Natural killer cell (primary cell): ENCODE measurements at regions not wholly inside any gene's neighbourhood (a gene's known extent, or its start where the extent isn't known, plus 50 kb on each side); places are given as distances from the start of the nearest gene placed in this dataset.

Experiments used
- ATAC-seq, 3 donors: fragments of 150-1000 bp in 2 of 3; fragments of 200-7000 bp in 1 of 3; cut with Tn5 transposase; 1 replicate in 1 of 3; 2 replicates in 2 of 3; pipeline ENCODE4 v1.10.0; 2021; ENCODE audit warnings: mild to moderate bottlenecking in 2 of 3, moderate library complexity in 2 of 3
- DNase-seq, 2 donors: peaks; one replicate each; pipeline versions ENCODE4 v3.0.0 to v3.0.0-alpha.2; 2013 to 2021; ENCODE audit warnings: mixed read lengths in 1 of 2
- H3K27ac ChIP-seq: one replicate; pipeline ENCODE4 v1.5.1; 2013; ENCODE audit warnings: mild to moderate bottlenecking, low read length
- H3K27me3 ChIP-seq: one replicate; pipeline ENCODE4 v1.6.1; 2013; ENCODE audit warnings: low read length; ENCODE audit not compliant: control insufficient read depth, insufficient read depth
- H3K36me3 ChIP-seq: one replicate; pipeline ENCODE4 v1.6.1; 2013; ENCODE audit warnings: low read length; ENCODE audit not compliant: control insufficient read depth, insufficient read depth
- H3K4me1 ChIP-seq: one replicate; pipeline ENCODE4 v1.6.1; 2013; ENCODE audit warnings: low read length; ENCODE audit not compliant: control insufficient read depth, insufficient read depth
- H3K4me3 ChIP-seq: one replicate; pipeline ENCODE4 v1.5.1; 2013; ENCODE audit warnings: low read length
- H3K9me3 ChIP-seq: one replicate; pipeline ENCODE4 v1.6.1; 2013; ENCODE audit warnings: low read length; ENCODE audit not compliant: control insufficient read depth, insufficient read depth
- H3K27ac Mint-ChIP-seq, 2 donors: one replicate each; pipeline ENCODE4 v1.8.0; 2022; ENCODE audit warnings: mild to moderate bottlenecking in 2 of 2, mixed read lengths in 2 of 2, moderate library complexity in 1 of 2
- H3K27me3 Mint-ChIP-seq, 2 donors: one replicate each; pipeline ENCODE4 v1.8.0; 2022; ENCODE audit warnings: low read depth in 2 of 2, mixed read lengths in 2 of 2
- H3K36me3 Mint-ChIP-seq: one replicate; pipeline ENCODE4 v1.8.0; 2022; ENCODE audit warnings: mixed read lengths
- H3K4me1 Mint-ChIP-seq, 2 donors: one replicate each; pipeline ENCODE4 v1.8.0; 2022; ENCODE audit warnings: mixed read lengths in 2 of 2
- H3K4me3 Mint-ChIP-seq: one replicate; pipeline ENCODE4 v1.8.0; 2022; ENCODE audit warnings: mild to moderate bottlenecking, moderate library complexity, mixed read lengths
- H3K9me3 Mint-ChIP-seq, 2 donors: one replicate each; pipeline ENCODE4 v1.8.0; 2022; ENCODE audit warnings: mixed read lengths in 2 of 2
- WGBS: methylation state at CpG from one replicate; pipeline ENCODE4 v1.1.7; 2013; ENCODE audit warnings: missing lambda C conversion rate; ENCODE audit not compliant: insufficient coverage; 5-methylcytosine and 5-hydroxymethylcytosine counted together
- intact Hi-C: fragments of 100-400 bp; cut with micrococcal nuclease; formaldehyde crosslinking; loops from one replicate; pipeline ENCODE4 v1.14.2; 2022
- TF ChIP-seq, protein P1 (sequence below): fragments of 200-600 bp; IDR thresholded peaks from one replicate; pipeline ENCODE4 v1.8.0; 2022; ENCODE audit warnings: antibody characterized with exemption

DNA sequence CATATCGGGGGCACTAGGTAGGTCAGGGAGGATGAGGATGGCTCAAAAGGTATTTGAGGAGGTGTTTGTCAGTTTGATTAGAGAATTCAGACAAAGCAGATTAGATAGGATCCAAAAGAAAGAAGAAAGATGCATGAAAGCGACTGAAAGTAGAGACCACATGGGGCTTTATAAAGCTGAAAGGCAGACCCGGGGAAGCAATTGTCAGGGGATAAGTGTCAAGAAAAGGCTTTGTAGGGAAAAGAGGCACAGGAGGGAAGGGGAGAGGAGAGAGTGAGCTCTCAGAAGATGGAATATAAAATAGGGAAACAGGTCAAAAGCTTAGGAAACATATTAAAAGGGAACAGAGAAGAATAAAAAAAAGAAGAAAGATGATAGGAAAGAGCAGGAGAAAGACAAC, 308.2 kb upstream of the RORA start:
- Histone ChIP-seq H3K4me3 (no peak overlapping the region), H3K4me1 (no peaks in the 10 kb centered on the region), H3K9me3 (no peaks in the 10 kb centered on the region), H3K36me3 (no peaks in the 10 kb centered on the region), H3K27ac (no peak overlapping the region), H3K27me3 (no peaks in the 10 kb centered on the region)
- WGBS: 85% methylated on average over 2 of the region's 3 CpGs
- H3K4me3 Mint-ChIP-seq: no peak overlapping the region
- peaks cover 11 to 14% of the 10 kb centered on the region in 2 donors for H3K27me3 Mint-ChIP-seq
- TF ChIP-seq, protein P1, sequence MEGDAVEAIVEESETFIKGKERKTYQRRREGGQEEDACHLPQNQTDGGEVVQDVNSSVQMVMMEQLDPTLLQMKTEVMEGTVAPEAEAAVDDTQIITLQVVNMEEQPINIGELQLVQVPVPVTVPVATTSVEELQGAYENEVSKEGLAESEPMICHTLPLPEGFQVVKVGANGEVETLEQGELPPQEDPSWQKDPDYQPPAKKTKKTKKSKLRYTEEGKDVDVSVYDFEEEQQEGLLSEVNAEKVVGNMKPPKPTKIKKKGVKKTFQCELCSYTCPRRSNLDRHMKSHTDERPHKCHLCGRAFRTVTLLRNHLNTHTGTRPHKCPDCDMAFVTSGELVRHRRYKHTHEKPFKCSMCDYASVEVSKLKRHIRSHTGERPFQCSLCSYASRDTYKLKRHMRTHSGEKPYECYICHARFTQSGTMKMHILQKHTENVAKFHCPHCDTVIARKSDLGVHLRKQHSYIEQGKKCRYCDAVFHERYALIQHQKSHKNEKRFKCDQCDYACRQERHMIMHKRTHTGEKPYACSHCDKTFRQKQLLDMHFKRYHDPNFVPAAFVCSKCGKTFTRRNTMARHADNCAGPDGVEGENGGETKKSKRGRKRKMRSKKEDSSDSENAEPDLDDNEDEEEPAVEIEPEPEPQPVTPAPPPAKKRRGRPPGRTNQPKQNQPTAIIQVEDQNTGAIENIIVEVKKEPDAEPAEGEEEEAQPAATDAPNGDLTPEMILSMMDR: no peak
- H3K4me1 Mint-ChIP-seq: no peaks in the 10 kb centered on the region
- no peak for ATAC-seq
- H3K27ac Mint-ChIP-seq: no peak overlapping the region
- DNase-seq: no peak
- H3K36me3 Mint-ChIP-seq: no peaks in the 10 kb centered on the region
- H3K9me3 Mint-ChIP-seq: no peaks in the 10 kb centered on the region
- intact Hi-C loops: no loop called here

DNA sequence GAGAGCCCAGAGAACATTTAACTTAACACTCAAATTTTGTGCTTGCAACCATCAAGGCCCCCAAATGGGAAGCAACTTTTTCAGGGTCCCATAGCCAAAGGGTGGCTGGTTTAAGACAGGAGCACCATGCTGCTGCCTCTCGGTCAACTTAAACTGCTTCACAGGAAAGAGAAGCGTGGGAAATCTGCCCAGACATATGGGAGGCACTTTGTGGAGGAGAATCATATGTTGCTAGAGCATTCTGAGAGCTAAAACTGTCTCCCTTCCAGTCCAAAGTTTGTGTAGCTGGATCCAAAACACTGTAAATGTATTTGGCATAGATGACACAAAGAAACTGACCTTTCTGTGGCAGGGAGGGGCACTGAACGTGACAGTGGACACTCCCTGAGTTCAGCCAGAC, 305.9 kb upstream of the RORA start:
- Mint-ChIP-seq H3K36me3 (no peaks in the 10 kb centered on the region), H3K4me3 (no peak overlapping the region), H3K27me3 (peaks cover 14% of the 10 kb centered on the region in 2 donors), H3K4me1 (no peaks in the 10 kb centered on the region), H3K27ac (no peak overlapping the region), H3K9me3 (no peaks in the 10 kb centered on the region)
- Histone ChIP-seq H3K4me3 (no peak overlapping the region), H3K27ac (no peak overlapping the region), H3K36me3 (no peaks in the 10 kb centered on the region), H3K27me3 (no peaks in the 10 kb centered on the region), H3K4me1 (no peaks in the 10 kb centered on the region), H3K9me3 (no peaks in the 10 kb centered on the region)
- TF ChIP-seq, protein P1: no peak
- ATAC-seq (no peak), DNase-seq (no peak)
- intact Hi-C loops: no loop called here
- WGBS: 74% methylated on average over 3 of the region's 3 CpGs

DNA sequence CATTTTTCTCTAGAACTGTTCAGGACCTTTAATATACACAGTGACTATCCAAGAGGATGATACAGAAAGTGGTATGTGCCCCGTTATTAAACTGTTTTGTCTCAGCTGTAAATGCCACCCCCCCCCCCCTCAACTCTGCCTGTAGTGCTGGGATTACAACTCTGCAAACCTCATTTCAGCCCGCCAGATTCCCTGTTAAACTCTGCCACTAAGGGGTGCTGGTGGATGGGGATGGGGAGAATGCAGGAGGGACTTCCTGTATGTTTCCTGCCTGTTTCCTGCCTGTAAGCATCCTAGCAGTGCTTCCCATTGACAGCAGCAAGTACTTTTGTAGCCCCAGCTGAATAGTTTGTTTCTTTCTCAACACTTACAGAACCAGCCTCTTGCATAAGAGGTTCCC, 301.7 kb upstream of the RORA start:
- TF ChIP-seq, protein P1: no peak
- DNase-seq (no peak), ATAC-seq (no peak)
- no peak overlapping the region for H3K27ac ChIP-seq
- H3K27me3 ChIP-seq: no peaks in the 10 kb centered on the region
- 100% methylated on average over 1 of the region's 2 CpGs for WGBS
- no peak overlapping the region for H3K4me3 Mint-ChIP-seq
- no peaks in the 10 kb centered on the region for H3K4me1 ChIP-seq
- H3K36me3 Mint-ChIP-seq: no peaks in the 10 kb centered on the region
- intact Hi-C loops: no loop called here
- no peaks in the 10 kb centered on the region for H3K4me1 Mint-ChIP-seq
- no peaks in the 10 kb centered on the region for H3K9me3 Mint-ChIP-seq
- H3K36me3 ChIP-seq: no peaks in the 10 kb centered on the region
- H3K27ac Mint-ChIP-seq: no peak overlapping the region
- no peak overlapping the region for H3K4me3 ChIP-seq
- no peaks in the 10 kb centered on the region for H3K9me3 ChIP-seq
- peaks cover 0 to 11% of the 10 kb centered on the region in 2 donors for H3K27me3 Mint-ChIP-seq

DNA sequence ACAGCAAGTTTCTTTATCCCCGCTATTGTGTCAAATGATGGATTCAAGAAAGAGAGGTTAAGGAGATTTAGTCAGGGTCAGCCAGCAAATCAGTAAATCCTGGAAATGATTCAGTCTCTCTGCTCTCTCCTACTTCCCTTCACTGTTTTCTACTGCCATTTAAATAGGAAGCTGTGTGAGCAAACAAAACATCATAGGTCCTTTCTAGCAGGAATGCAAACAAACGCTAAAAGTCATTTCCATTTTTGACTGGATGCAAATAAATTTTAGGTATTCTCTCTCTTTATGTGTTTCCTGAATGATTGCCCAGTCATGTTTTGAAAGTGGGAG, 299.4 kb upstream of the RORA start:
- Mint-ChIP-seq H3K27ac (no peak overlapping the region), H3K4me3 (no peak overlapping the region), H3K4me1 (peaks cover 0 to 1% of the 10 kb centered on the region in 2 donors), H3K27me3 (peaks cover 0 to 11% of the 10 kb centered on the region in 2 donors), H3K9me3 (no peaks in the 10 kb centered on the region), H3K36me3 (no peaks in the 10 kb centered on the region)
- 30% methylated on average over 1 of the region's 2 CpGs for WGBS
- TF ChIP-seq, protein P1: no peak
- intact Hi-C loops: no loop called here
- H3K9me3 ChIP-seq: no peaks in the 10 kb centered on the region
- H3K36me3 ChIP-seq: no peaks in the 10 kb centered on the region
- no peaks in the 10 kb centered on the region for H3K4me1 ChIP-seq
- no peak for ATAC-seq
- H3K27ac ChIP-seq: no peak overlapping the region
- no peak for DNase-seq
- H3K4me3 ChIP-seq: no peak overlapping the region
- H3K27me3 ChIP-seq: no peaks in the 10 kb centered on the region
